Right lobe of liver (tissue), 6 donors: ENCODE measurements at regions not wholly inside any gene's neighbourhood (a gene's known extent, or its start where the extent isn't known, plus 50 kb on each side); places are given as distances from the start of the nearest gene placed in this dataset.

Experiments used
- ATAC-seq, 4 donors: fragments of 200-7000 bp; cut with Tn5 transposase; one replicate each; pipeline ENCODE4 v1.9.1; 2020; ENCODE audit warnings: mild to moderate bottlenecking in 4 of 4, moderate library complexity in 4 of 4
- DNase-seq, 3 donors: peaks; one replicate each; pipeline ENCODE4 v3.0.0-alpha.2; 2020
- H3K27ac ChIP-seq, 3 donors: fragments of 200-600 bp; one replicate each; pipeline ENCODE4 v1.8.0; 2022
- H3K27me3 ChIP-seq, 2 donors: fragments of 200-600 bp; one replicate each; pipeline ENCODE4 v1.8.0; 2022
- H3K36me3 ChIP-seq, 4 donors: fragments of 200-600 bp; sonication (generic) in 1 of 4; one replicate each; pipeline versions ENCODE4 v1.5.1 to v1.8.0; 2017 to 2022; ENCODE audit warnings: control low read depth in 1 of 4
- H3K4me1 ChIP-seq, 4 donors: fragments of 200-600 bp; sonication (generic) in 1 of 4; one replicate each; pipeline versions ENCODE4 v1.5.1 to v1.8.0; 2017 to 2022; ENCODE audit warnings: control low read depth in 1 of 4
- H3K4me3 ChIP-seq, 3 donors: fragments of 200-600 bp; one replicate each; pipeline ENCODE4 v1.8.0; 2022
- H3K9me3 ChIP-seq, 4 donors: fragments of 200-600 bp; sonication (generic) in 1 of 4; one replicate each; pipeline versions ENCODE4 v1.5.1 to v1.8.0; 2017 to 2022; ENCODE audit warnings: control low read depth in 1 of 4
- POLR2A ChIP-seq: fragments of 450-650 bp; IDR thresholded peaks from one replicate; pipeline ENCODE4 v1.6.1; 2017; ENCODE audit warnings: antibody characterized with exemption, mild to moderate bottlenecking
- WGBS: methylation state at CpG from one replicate; pipeline ENCODE4 v1.1.6; 2018; ENCODE audit warnings: low coverage, low lambda C conversion rate; ENCODE audit not compliant: insufficient coverage; ENCODE audit errors: missing lambda C conversion rate; 5-methylcytosine and 5-hydroxymethylcytosine counted together
- intact Hi-C, 2 donors: fragments of 100-400 bp; cut with DNase I; formaldehyde crosslinking; loops; one replicate each; pipeline versions ENCODE4 v1.11.2 to v1.14.1; 2022
- TF ChIP-seq, protein P1 (sequence below), 4 donors: fragments of 200-600 bp in 3 of 4; fragments of 450-650 bp in 1 of 4; IDR thresholded peaks; one replicate each; pipeline versions ENCODE4 v1.5.1 to v1.8.0; 2016 to 2022; ENCODE audit warnings: antibody characterized with exemption in 4 of 4, mild to moderate bottlenecking in 2 of 4
- donor health status: DM: no; HTN: yes; CAD: no.
- donor health status: DM: no; HTN: no; CAD: no.
- donor health status: DM: no; HTN: no; CAD: no.
- donor health status: DM: no; HTN: yes; CAD: no.
- donor health status: DM: no; HTN: yes; CAD: no.

- H3K9me3 ChIP-seq, result no peaks in the 10 kb centered on the region
- no peaks in the 10 kb centered on the region for H3K27me3 ChIP-seq
- DNase-seq (no peak), ATAC-seq (no peak)
- peaks cover 0 to 10% (median 0%) of the 10 kb centered on the region in 4 donors for H3K4me1 ChIP-seq
- no peak for TF ChIP-seq POLR2A
- TF ChIP-seq, protein P1, sequence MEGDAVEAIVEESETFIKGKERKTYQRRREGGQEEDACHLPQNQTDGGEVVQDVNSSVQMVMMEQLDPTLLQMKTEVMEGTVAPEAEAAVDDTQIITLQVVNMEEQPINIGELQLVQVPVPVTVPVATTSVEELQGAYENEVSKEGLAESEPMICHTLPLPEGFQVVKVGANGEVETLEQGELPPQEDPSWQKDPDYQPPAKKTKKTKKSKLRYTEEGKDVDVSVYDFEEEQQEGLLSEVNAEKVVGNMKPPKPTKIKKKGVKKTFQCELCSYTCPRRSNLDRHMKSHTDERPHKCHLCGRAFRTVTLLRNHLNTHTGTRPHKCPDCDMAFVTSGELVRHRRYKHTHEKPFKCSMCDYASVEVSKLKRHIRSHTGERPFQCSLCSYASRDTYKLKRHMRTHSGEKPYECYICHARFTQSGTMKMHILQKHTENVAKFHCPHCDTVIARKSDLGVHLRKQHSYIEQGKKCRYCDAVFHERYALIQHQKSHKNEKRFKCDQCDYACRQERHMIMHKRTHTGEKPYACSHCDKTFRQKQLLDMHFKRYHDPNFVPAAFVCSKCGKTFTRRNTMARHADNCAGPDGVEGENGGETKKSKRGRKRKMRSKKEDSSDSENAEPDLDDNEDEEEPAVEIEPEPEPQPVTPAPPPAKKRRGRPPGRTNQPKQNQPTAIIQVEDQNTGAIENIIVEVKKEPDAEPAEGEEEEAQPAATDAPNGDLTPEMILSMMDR (IDR thresholded peaks at IDR 0.05), result no peak
- no peaks in the 10 kb centered on the region for H3K36me3 ChIP-seq
- H3K27ac ChIP-seq, result no peak overlapping the region
- intact Hi-C loops, result no loop called here
- 69% methylated on average over 6 of the region's 8 CpGs for WGBS
- H3K4me3 ChIP-seq, result no peak overlapping the region
These were observed 479.3 kb upstream of the KLF6 start for GRCh38 chr10:4264209-4264865.

GRCh38 chr10:4263601-4263921 lies 478.6 kb upstream of the KLF6 start:
- Histone ChIP-seq H3K27ac (peak overlapping the region in 2 of 3 donors; percentile 25 to 43), H3K9me3 (no peaks in the 10 kb centered on the region), H3K4me1 (peaks cover 0 to 10% (median 0%) of the 10 kb centered on the region in 4 donors), H3K4me3 (no peak overlapping the region), H3K27me3 (no peaks in the 10 kb centered on the region), H3K36me3 (no peaks in the 10 kb centered on the region)
- ATAC-seq (peak; percentile 60 to 79 (median 68)), DNase-seq (peak in 2 of 3 donors; percentile 33 to 54)
- intact Hi-C loops, result no loop called here
- TF ChIP-seq POLR2A, result no peak
- TF ChIP-seq, protein P1 (IDR thresholded peaks at IDR 0.05), result no peak
- 49% methylated on average over 3 of the region's 3 CpGs for WGBS

GRCh38 chr10:4262870-4263600 lies 478.0 kb upstream of the KLF6 start:
- H3K36me3 ChIP-seq, result no peaks in the 10 kb centered on the region
- H3K27me3 ChIP-seq, result no peaks in the 10 kb centered on the region
- no peak overlapping the region for H3K4me3 ChIP-seq
- 43% methylated on average over 4 of the region's 4 CpGs for WGBS
- H3K27ac ChIP-seq, result peak overlapping the region in 2 of 3 donors; percentile 25 to 43
- TF ChIP-seq POLR2A, result no peak
- TF ChIP-seq, protein P1 (IDR thresholded peaks at IDR 0.05), result no peak
- no peaks in the 10 kb centered on the region for H3K9me3 ChIP-seq
- ATAC-seq, result peak; percentile 61 to 81 (median 76)
- DNase-seq, result no peak
- peaks cover 0 to 10% (median 0%) of the 10 kb centered on the region in 4 donors for H3K4me1 ChIP-seq
- intact Hi-C loops, result no loop called here

- H3K27me3 ChIP-seq, result no peaks in the 10 kb centered on the region
- WGBS, result 79% methylated on average over 4 of the region's 4 CpGs
- DNase-seq (no peak), ATAC-seq (no peak)
- no peak overlapping the region for H3K4me3 ChIP-seq
- no peaks in the 10 kb centered on the region for H3K36me3 ChIP-seq
- intact Hi-C loops, result no loop called here
- no peaks in the 10 kb centered on the region for H3K9me3 ChIP-seq
- TF ChIP-seq, protein P1 (IDR thresholded peaks at IDR 0.05), result no peak
- TF ChIP-seq POLR2A, result no peak
- no peak overlapping the region for H3K27ac ChIP-seq
- peaks cover 0 to 10% (median 0%) of the 10 kb centered on the region in 4 donors for H3K4me1 ChIP-seq
These were observed 477.4 kb upstream of the KLF6 start for GRCh38 chr10:4262449-4262848.
